Activated CD4-positive, alpha-beta T cell treated with anti-CD3 and anti-CD28 coated beads, Interleukin-2, amount 10 ng/mL, durations not matched to agents 7 days and 5 days (primary cell): ENCODE measurements at regions not wholly inside any gene's neighbourhood (a gene's known extent, or its start where the extent isn't known, plus 50 kb on each side); places are given as distances from the start of the nearest gene placed in this dataset.

ENCODE experiments used
- CTCF ChIA-PET: fragments of 350-600 bp; sonication (Branson Sonifier 250); formaldehyde crosslinking; loops from one replicate; lab custom pipeline; 2021; ENCODE audit warnings: antibody characterized with exemption; lab: Charles Lee
- POLR2A ChIA-PET: fragments of 350-600 bp; sonication (Branson Sonifier 250); formaldehyde crosslinking; loops from one replicate; lab custom pipeline; 2021; ENCODE audit warnings: antibody characterized with exemption; lab: Charles Lee
- DNase-seq: peaks from one replicate; pipeline ENCODE4 v3.0.0-alpha.2; 2020
- H3K27ac Mint-ChIP-seq: one replicate; pipeline ENCODE4 v1.8.0; 2021; ENCODE audit warnings: mild to moderate bottlenecking, moderate library complexity, mixed read lengths
- H3K27me3 Mint-ChIP-seq: one replicate; pipeline ENCODE4 v1.8.0; 2021; ENCODE audit warnings: mixed read lengths
- H3K36me3 Mint-ChIP-seq: one replicate; pipeline ENCODE4 v1.8.0; 2021; ENCODE audit warnings: low read depth, mixed read lengths
- H3K4me1 Mint-ChIP-seq: one replicate; pipeline ENCODE4 v1.8.0; 2021; ENCODE audit warnings: mixed read lengths
- H3K4me3 Mint-ChIP-seq: one replicate; pipeline ENCODE4 v1.8.0; 2021; ENCODE audit warnings: mild to moderate bottlenecking, moderate library complexity, mixed read lengths
- H3K9me3 Mint-ChIP-seq: one replicate; pipeline ENCODE4 v1.8.0; 2021; ENCODE audit warnings: mixed read lengths

- no peak overlapping the region for H3K27ac Mint-ChIP-seq
- H3K36me3 Mint-ChIP-seq: no peaks in the 10 kb centered on the region
- no peaks in the 10 kb centered on the region for H3K4me1 Mint-ChIP-seq
- CTCF ChIA-PET: interaction anchor here (1.7 kb wide), 1 partner anchor 11 kb away, joined by 3 read pairs; no protein-coding TSS in a partner anchor
- POLR2A ChIA-PET: no interaction called here
- no peaks in the 10 kb centered on the region for H3K9me3 Mint-ChIP-seq
- H3K27me3 Mint-ChIP-seq: peaks cover 17% of the 10 kb centered on the region
- H3K4me3 Mint-ChIP-seq: no peak overlapping the region
- DNase-seq: no peak
Measured at GRCh38 chr11:104584823-104585222, 313.4 kb downstream of the CASP12 start.

- Mint-ChIP-seq H3K9me3 (no peaks in the 10 kb centered on the region), H3K4me1 (no peaks in the 10 kb centered on the region), H3K27ac (no peak overlapping the region), H3K27me3 (peaks cover 17% of the 10 kb centered on the region), H3K4me3 (no peak overlapping the region), H3K36me3 (no peaks in the 10 kb centered on the region)
- DNase-seq: no peak
- ChIA-PET CTCF (interaction anchor here (1.7 kb wide), 1 partner anchor 10 kb away, joined by 3 read pairs; no protein-coding TSS in a partner anchor), POLR2A (no interaction called here)
Measured at GRCh38 chr11:104583857-104584256, 314.4 kb downstream of the CASP12 start.

- ChIA-PET POLR2A (no interaction called here), CTCF (no interaction called here)
- H3K27me3 Mint-ChIP-seq: peaks cover 17% of the 10 kb centered on the region
- H3K27ac Mint-ChIP-seq: no peak overlapping the region
- H3K36me3 Mint-ChIP-seq: no peaks in the 10 kb centered on the region
- no peak overlapping the region for H3K4me3 Mint-ChIP-seq
- no peak for DNase-seq
- H3K9me3 Mint-ChIP-seq: no peaks in the 10 kb centered on the region
- no peaks in the 10 kb centered on the region for H3K4me1 Mint-ChIP-seq
Measured at GRCh38 chr11:104582431-104582830, 315.8 kb downstream of the CASP12 start.

GRCh38 chr11:104581246-104581980 is 316.8 kb downstream of the CASP12 start:
- Mint-ChIP-seq H3K9me3 (no peaks in the 10 kb centered on the region), H3K4me1 (no peaks in the 10 kb centered on the region), H3K27me3 (peaks cover 17% of the 10 kb centered on the region), H3K4me3 (no peak overlapping the region), H3K27ac (no peak overlapping the region), H3K36me3 (no peaks in the 10 kb centered on the region)
- CTCF ChIA-PET: no interaction called here
- POLR2A ChIA-PET: no interaction called here
- no peak for DNase-seq

GRCh38 chr11:104573441-104573990 is 324.7 kb downstream of the CASP12 start:
- no peak for DNase-seq
- H3K4me3 Mint-ChIP-seq: no peak overlapping the region
- H3K27ac Mint-ChIP-seq: no peak overlapping the region
- no peaks in the 10 kb centered on the region for H3K4me1 Mint-ChIP-seq
- CTCF ChIA-PET: interaction anchor here (1.1 to 1.3 kb wide), 2 partner anchors 8 to 10 kb away, joined by 3 read pairs; no protein-coding TSS in a partner anchor
- POLR2A ChIA-PET: no interaction called here
- no peaks in the 10 kb centered on the region for H3K9me3 Mint-ChIP-seq
- H3K27me3 Mint-ChIP-seq: no peaks in the 10 kb centered on the region
- H3K36me3 Mint-ChIP-seq: no peaks in the 10 kb centered on the region

- H3K9me3 Mint-ChIP-seq: no peaks in the 10 kb centered on the region
- DNase-seq: no peak
- no peaks in the 10 kb centered on the region for H3K27me3 Mint-ChIP-seq
- no peak overlapping the region for H3K27ac Mint-ChIP-seq
- ChIA-PET POLR2A (no interaction called here), CTCF (no interaction called here)
- H3K4me3 Mint-ChIP-seq: no peak overlapping the region
- H3K36me3 Mint-ChIP-seq: no peaks in the 10 kb centered on the region
- H3K4me1 Mint-ChIP-seq: no peaks in the 10 kb centered on the region
Measured at GRCh38 chr11:104572279-104572678, 326.0 kb downstream of the CASP12 start.

GRCh38 chr11:104570078-104570701 is 328.1 kb downstream of the CASP12 start:
- H3K4me3 Mint-ChIP-seq: no peak overlapping the region
- H3K27ac Mint-ChIP-seq: no peak overlapping the region
- no peak for DNase-seq
- no peaks in the 10 kb centered on the region for H3K27me3 Mint-ChIP-seq
- H3K36me3 Mint-ChIP-seq: no peaks in the 10 kb centered on the region
- no peaks in the 10 kb centered on the region for H3K9me3 Mint-ChIP-seq
- CTCF ChIA-PET: interaction anchor here (1.0 kb wide), 1 partner anchor 56 kb away, joined by 5 read pairs; no protein-coding TSS in a partner anchor
- POLR2A ChIA-PET: no interaction called here
- no peaks in the 10 kb centered on the region for H3K4me1 Mint-ChIP-seq

GRCh38 chr11:104565583-104565961 is 332.7 kb downstream of the CASP12 start:
- Mint-ChIP-seq H3K4me1 (no peaks in the 10 kb centered on the region), H3K27me3 (no peaks in the 10 kb centered on the region), H3K4me3 (no peak overlapping the region), H3K27ac (no peak overlapping the region), H3K36me3 (no peaks in the 10 kb centered on the region), H3K9me3 (peaks cover 3% of the 10 kb centered on the region)
- ChIA-PET POLR2A (no interaction called here), CTCF (interaction anchor here (0.9 kb wide), 1 partner anchor 9 kb away, joined by 3 read pairs; no protein-coding TSS in a partner anchor)
- DNase-seq: no peak

- no peaks in the 10 kb centered on the region for H3K36me3 Mint-ChIP-seq
- H3K27ac Mint-ChIP-seq: no peak overlapping the region
- POLR2A ChIA-PET: no interaction called here
- H3K9me3 Mint-ChIP-seq: peaks cover 3% of the 10 kb centered on the region
- DNase-seq: no peak
- no peak overlapping the region for H3K4me3 Mint-ChIP-seq
- H3K27me3 Mint-ChIP-seq: peaks cover under 1% of the 10 kb centered on the region
- no peaks in the 10 kb centered on the region for H3K4me1 Mint-ChIP-seq
- CTCF ChIA-PET: interaction anchor here (0.9 kb wide), 1 partner anchor 9 kb away, joined by 3 read pairs; no protein-coding TSS in a partner anchor
Measured at GRCh38 chr11:104564921-104565582, 333.2 kb downstream of the CASP12 start.

GRCh38 chr11:104556606-104557301 is 341.5 kb downstream of the CASP12 start:
- POLR2A ChIA-PET: no interaction called here

GRCh38 chr11:104549019-104549418 is 349.2 kb downstream of the CASP12 start:
- no peak for DNase-seq
- Mint-ChIP-seq H3K36me3 (no peaks in the 10 kb centered on the region), H3K9me3 (no peaks in the 10 kb centered on the region), H3K4me3 (no peak overlapping the region), H3K4me1 (no peaks in the 10 kb centered on the region), H3K27ac (no peak overlapping the region), H3K27me3 (peaks cover 2% of the 10 kb centered on the region)
- ChIA-PET CTCF (interaction anchor here (0.6 kb wide), 1 partner anchor 184 kb away, joined by 3 read pairs; no protein-coding TSS in a partner anchor), POLR2A (no interaction called here)

More at GRCh38 chr11:104556606-104557301, 341.5 kb downstream of the CASP12 start:
- Mint-ChIP-seq H3K27me3 (peaks cover 10% of the 10 kb centered on the region), H3K4me1 (peaks cover 9% of the 10 kb centered on the region), H3K9me3 (no peaks in the 10 kb centered on the region), H3K36me3 (no peaks in the 10 kb centered on the region), H3K4me3 (no peak overlapping the region), H3K27ac (no peak overlapping the region)
- DNase-seq: no peak
- CTCF ChIA-PET: interaction anchor here (1.0 kb wide), 1 partner anchor 20 kb away, joined by 3 read pairs; no protein-coding TSS in a partner anchor

- H3K27me3 Mint-ChIP-seq: peaks cover 5% of the 10 kb centered on the region
- POLR2A ChIA-PET: no interaction called here
- no peaks in the 10 kb centered on the region for H3K9me3 Mint-ChIP-seq
- no peaks in the 10 kb centered on the region for H3K36me3 Mint-ChIP-seq
- no peaks in the 10 kb centered on the region for H3K4me1 Mint-ChIP-seq
- CTCF ChIA-PET: interaction anchor here (0.5 to 0.6 kb wide), 2 partner anchors 59 to 185 kb away, joined by 3 read pairs; no protein-coding TSS in a partner anchor
- no peak overlapping the region for H3K4me3 Mint-ChIP-seq
- DNase-seq: no peak
- H3K27ac Mint-ChIP-seq: no peak overlapping the region
Measured at GRCh38 chr11:104547996-104548661, 350.1 kb downstream of the CASP12 start.
